Karpas-422 (cell line): ENCODE measurements at regions not wholly inside any gene's neighbourhood (a gene's known extent, or its start where the extent isn't known, plus 50 kb on each side); places are given as distances from the start of the nearest gene placed in this dataset.

Source experiments
- DNase-seq: peaks from one replicate; pipeline ENCODE4 v3.0.0-alpha.2; 2015
- H2AFZ ChIP-seq: fragments of 200-600 bp; sonication (generic); 2 replicates; pipeline ENCODE4 v1.6.1; 2014; ENCODE audit warnings: antibody characterized with exemption, low read length, mixed read lengths
- H3K27ac ChIP-seq: fragments of 200-600 bp; sonication (generic); 2 replicates; pipeline ENCODE4 v1.5.1; 2014; ENCODE audit warnings: mild to moderate bottlenecking, low read length, moderate library complexity
- H3K27me3 ChIP-seq: fragments of 200-600 bp; sonication (generic); 2 replicates; pipeline ENCODE4 v1.6.1; 2014; ENCODE audit warnings: low read length, mixed read lengths
- H3K36me3 ChIP-seq: fragments of 200-600 bp; sonication (generic); 2 replicates; pipeline ENCODE4 v1.6.1; 2014; ENCODE audit warnings: low read length, mixed read lengths; ENCODE audit not compliant: insufficient read depth
- H3K4me1 ChIP-seq: fragments of 200-600 bp; sonication (generic); 2 replicates; pipeline ENCODE4 v1.6.1; 2014; ENCODE audit warnings: mild to moderate bottlenecking, low read length, mixed read lengths
- H3K4me2 ChIP-seq: fragments of 200-600 bp; sonication (generic); 2 replicates; pipeline ENCODE4 v1.6.1; 2014; ENCODE audit warnings: low read length, low read depth, mild to moderate bottlenecking; ENCODE audit not compliant: poor library complexity, severe bottlenecking
- H3K4me3 ChIP-seq: fragments of 200-600 bp; sonication (generic); 2 replicates; pipeline ENCODE4 v1.5.1; 2014; ENCODE audit warnings: mild to moderate bottlenecking, antibody characterized with exemption, low read length, mixed read lengths
- H3K79me2 ChIP-seq: fragments of 200-600 bp; sonication (generic); 2 replicates; pipeline ENCODE4 v1.6.1; 2014; ENCODE audit warnings: mild to moderate bottlenecking, low read length, mixed read lengths
- H3K9ac ChIP-seq: fragments of 200-600 bp; sonication (generic); 2 replicates; pipeline ENCODE4 v1.6.0; 2014; ENCODE audit warnings: low read length
- H3K9me2 ChIP-seq: fragments of 200-600 bp; sonication (generic), shearing (Covaris generic); replicated peaks from 2 replicates; pipeline ENCODE4 v1.6.0; 2014; ENCODE audit warnings: mild to moderate bottlenecking, low read length, moderate library complexity; ENCODE audit not compliant: insufficient read depth
- H3K9me3 ChIP-seq: fragments of 300-700, 200-600 bp; sonication (generic); 2 replicates; pipeline ENCODE4 v1.6.1; 2014; ENCODE audit warnings: low read length, mixed read lengths
- H4K20me1 ChIP-seq: fragments of 200-600 bp; sonication (generic); 2 replicates; pipeline ENCODE4 v1.6.1; 2014; ENCODE audit warnings: mild to moderate bottlenecking, antibody characterized with exemption, low read length, low read depth; ENCODE audit not compliant: insufficient read depth

- no peak for DNase-seq
These were observed 308.0 kb upstream of the C1orf174 start for GRCh38 chr1:4207842-4208692.

GRCh38 chr1:4210043-4210442 lies 310.0 kb upstream of the C1orf174 start:
- Histone ChIP-seq H3K79me2 (no peaks in the 10 kb centered on the region), H3K4me2 (no peak overlapping the region), H3K27ac (no peak overlapping the region), H4K20me1 (no peaks in the 10 kb centered on the region), H3K27me3 (no peaks in the 10 kb centered on the region; the same call in 1 of the 2 replicates), H2AFZ (no peak overlapping the region), H3K9me3 (0 out of 2 replicates have a peak, but pooled peaks cover 1% of the 10 kb centered on the region), H3K4me1 (peaks cover 9% of the 10 kb centered on the region), H3K4me3 (no peak overlapping the region), H3K9ac (no peak overlapping the region), H3K36me3 (no peaks in the 10 kb centered on the region), H3K9me2 (no peaks in the 10 kb centered on the region)
- no peak for DNase-seq

More at GRCh38 chr1:4207842-4208692, 308.0 kb upstream of the C1orf174 start:
- no peak overlapping the region for H3K4me3 ChIP-seq
- no peak overlapping the region for H3K27ac ChIP-seq
- no peaks in the 10 kb centered on the region for H3K36me3 ChIP-seq
- H3K9me3 ChIP-seq: 0 out of 2 replicates have a peak, but pooled peaks cover 4% of the 10 kb centered on the region
- H4K20me1 ChIP-seq: no peaks in the 10 kb centered on the region
- H3K27me3 ChIP-seq: no peaks in the 10 kb centered on the region; the same call in 1 of the 2 replicates
- H3K79me2 ChIP-seq: no peaks in the 10 kb centered on the region
- no peaks in the 10 kb centered on the region for H3K9me2 ChIP-seq
- no peak overlapping the region for H3K9ac ChIP-seq
- no peak overlapping the region for H2AFZ ChIP-seq
- no peak overlapping the region for H3K4me2 ChIP-seq
- peaks cover 9% of the 10 kb centered on the region for H3K4me1 ChIP-seq

- no peak for DNase-seq
- Histone ChIP-seq H3K27me3 (no peaks in the 10 kb centered on the region), H3K4me1 (peaks cover 9% of the 10 kb centered on the region), H2AFZ (no peak overlapping the region), H3K9me3 (no peaks in the 10 kb centered on the region), H3K36me3 (no peaks in the 10 kb centered on the region), H3K9me2 (no peaks in the 10 kb centered on the region), H3K27ac (no peak overlapping the region), H4K20me1 (no peaks in the 10 kb centered on the region), H3K4me2 (no peak overlapping the region), H3K79me2 (no peaks in the 10 kb centered on the region), H3K9ac (no peak overlapping the region), H3K4me3 (no peak overlapping the region)
These were observed 312.7 kb upstream of the C1orf174 start for GRCh38 chr1:4212796-4213195.

GRCh38 chr1:4213366-4213973 lies 313.4 kb upstream of the C1orf174 start:
- Histone ChIP-seq H3K9me2 (no peaks in the 10 kb centered on the region), H4K20me1 (no peaks in the 10 kb centered on the region), H3K9ac (no peak overlapping the region), H3K36me3 (no peaks in the 10 kb centered on the region), H2AFZ (no peak overlapping the region), H3K79me2 (no peaks in the 10 kb centered on the region), H3K4me3 (no peak overlapping the region), H3K4me1 (peaks cover 9% of the 10 kb centered on the region), H3K9me3 (no peaks in the 10 kb centered on the region), H3K4me2 (no peak overlapping the region), H3K27me3 (no peaks in the 10 kb centered on the region), H3K27ac (no peak overlapping the region)
- DNase-seq: no peak

- no peaks in the 10 kb centered on the region for H3K27me3 ChIP-seq
- peaks cover 9% of the 10 kb centered on the region for H3K4me1 ChIP-seq
- no peaks in the 10 kb centered on the region for H3K9me3 ChIP-seq
- no peak overlapping the region for H3K4me2 ChIP-seq
- no peaks in the 10 kb centered on the region for H3K9me2 ChIP-seq
- no peaks in the 10 kb centered on the region for H3K36me3 ChIP-seq
- H3K79me2 ChIP-seq: no peaks in the 10 kb centered on the region
- no peak for DNase-seq
- H3K4me3 ChIP-seq: no peak overlapping the region
- no peak overlapping the region for H3K9ac ChIP-seq
- no peak overlapping the region for H2AFZ ChIP-seq
- H3K27ac ChIP-seq: no peak overlapping the region
- H4K20me1 ChIP-seq: no peaks in the 10 kb centered on the region
These were observed 314.8 kb upstream of the C1orf174 start for GRCh38 chr1:4214826-4215225.

- Histone ChIP-seq H3K9me2 (no peaks in the 10 kb centered on the region), H3K79me2 (no peaks in the 10 kb centered on the region), H3K9ac (no peak overlapping the region), H2AFZ (no peak overlapping the region), H3K4me2 (no peak overlapping the region), H3K27ac (no peak overlapping the region), H3K27me3 (no peaks in the 10 kb centered on the region), H3K4me1 (peaks cover 9% of the 10 kb centered on the region), H3K4me3 (no peak overlapping the region), H3K9me3 (no peaks in the 10 kb centered on the region), H3K36me3 (no peaks in the 10 kb centered on the region), H4K20me1 (no peaks in the 10 kb centered on the region)
- no peak for DNase-seq
These were observed 315.3 kb upstream of the C1orf174 start for GRCh38 chr1:4215391-4215790.

GRCh38 chr1:4216231-4216630 lies 316.2 kb upstream of the C1orf174 start:
- no peaks in the 10 kb centered on the region for H3K9me2 ChIP-seq
- no peaks in the 10 kb centered on the region for H3K36me3 ChIP-seq
- H3K4me1 ChIP-seq: peaks cover 9% of the 10 kb centered on the region
- no peak overlapping the region for H3K9ac ChIP-seq
- DNase-seq: no peak
- no peaks in the 10 kb centered on the region for H3K79me2 ChIP-seq
- no peaks in the 10 kb centered on the region for H3K9me3 ChIP-seq
- no peak overlapping the region for H3K27ac ChIP-seq
- no peak overlapping the region for H2AFZ ChIP-seq
- H3K4me2 ChIP-seq: no peak overlapping the region
- H4K20me1 ChIP-seq: no peaks in the 10 kb centered on the region
- no peak overlapping the region for H3K4me3 ChIP-seq
- H3K27me3 ChIP-seq: no peaks in the 10 kb centered on the region

- H2AFZ ChIP-seq: no peak overlapping the region
- no peak overlapping the region for H3K4me2 ChIP-seq
- H4K20me1 ChIP-seq: no peaks in the 10 kb centered on the region
- no peak overlapping the region for H3K9ac ChIP-seq
- H3K4me1 ChIP-seq: no peaks in the 10 kb centered on the region
- H3K27ac ChIP-seq: no peak overlapping the region
- no peaks in the 10 kb centered on the region for H3K36me3 ChIP-seq
- H3K79me2 ChIP-seq: no peaks in the 10 kb centered on the region
- H3K27me3 ChIP-seq: no peaks in the 10 kb centered on the region
- no peaks in the 10 kb centered on the region for H3K9me3 ChIP-seq
- no peaks in the 10 kb centered on the region for H3K9me2 ChIP-seq
- no peak for DNase-seq
- no peak overlapping the region for H3K4me3 ChIP-seq
These were observed 318.5 kb upstream of the C1orf174 start for GRCh38 chr1:4218619-4219018.
